HCT116 (cell line): ENCODE measurements at regions not wholly inside any gene's neighbourhood (a gene's known extent, or its start where the extent isn't known, plus 50 kb on each side); places are given as distances from the start of the nearest gene placed in this dataset.

Experiments used
- ATF3 ChIP-seq: IDR thresholded peaks from 2 replicates; pipeline ENCODE4 v1.6.1; 2012
- EZH2 ChIP-seq: fragments of 200-600 bp; sonication (generic); IDR thresholded peaks from 2 replicates; pipeline ENCODE4 v1.6.1; 2017; ENCODE audit warnings: antibody characterized with exemption, mixed run types
- JUND ChIP-seq: IDR thresholded peaks from 2 replicates; pipeline ENCODE4 v1.6.1; 2012
- POLR2A ChIP-seq: IDR thresholded peaks from 2 replicates; pipeline ENCODE4 v1.7.0; 2011; ENCODE audit warnings: borderline replicate concordance; ENCODE audit not compliant: insufficient read depth, insufficient read length; ENCODE audit errors: extremely low read depth
- POLR2AphosphoS5 ChIP-seq: IDR thresholded peaks from 2 replicates; pipeline ENCODE4 v1.6.1; 2011; ENCODE audit warnings: mild to moderate bottlenecking, low read depth, low read length, moderate library complexity
- RAD21 ChIP-seq: IDR thresholded peaks from 2 replicates; pipeline ENCODE4 v1.6.1; 2012; ENCODE audit warnings: low read depth, mild to moderate bottlenecking
- SIN3A ChIP-seq: IDR thresholded peaks from 2 replicates; pipeline ENCODE4 v1.6.1; 2012; ENCODE audit warnings: low read depth
- ZNF274 ChIP-seq: fragments of 200-500 bp; sonication (Bioruptor generic); IDR thresholded peaks from 2 replicates; pipeline ENCODE4 v1.6.1; 2014; ENCODE audit warnings: mild to moderate bottlenecking, low read depth, low read length, inconsistent platforms
- TF ChIP-seq, protein P1 (sequence below), 3 experiments: fragments of 200-600 bp in 1 of 3; sonication (generic) in 1 of 3; IDR thresholded peaks in 2 of 3; conservative IDR thresholded peaks in 1 of 3; 2 replicates each; pipeline ENCODE4 v1.5.1; 2012 to 2017; ENCODE audit warnings: low read depth in 2 of 3, low read length in 2 of 3, antibody characterized with exemption in 1 of 3, borderline replicate concordance in 1 of 3, control low read depth in 1 of 3, mild to moderate bottlenecking in 1 of 3, mixed read lengths in 1 of 3, mixed run types in 1 of 3, moderate library complexity in 1 of 3; ENCODE audit not compliant: insufficient read depth in 1 of 3
- TF ChIP-seq, protein P2 (sequence below): IDR thresholded peaks from 2 replicates; pipeline ENCODE4 v1.6.1; 2012; ENCODE audit warnings: low read depth

GRCh38 chr3:171526146-171526545 lies 65.9 kb upstream of the TNIK start:
- TF ChIP-seq, protein P1, sequence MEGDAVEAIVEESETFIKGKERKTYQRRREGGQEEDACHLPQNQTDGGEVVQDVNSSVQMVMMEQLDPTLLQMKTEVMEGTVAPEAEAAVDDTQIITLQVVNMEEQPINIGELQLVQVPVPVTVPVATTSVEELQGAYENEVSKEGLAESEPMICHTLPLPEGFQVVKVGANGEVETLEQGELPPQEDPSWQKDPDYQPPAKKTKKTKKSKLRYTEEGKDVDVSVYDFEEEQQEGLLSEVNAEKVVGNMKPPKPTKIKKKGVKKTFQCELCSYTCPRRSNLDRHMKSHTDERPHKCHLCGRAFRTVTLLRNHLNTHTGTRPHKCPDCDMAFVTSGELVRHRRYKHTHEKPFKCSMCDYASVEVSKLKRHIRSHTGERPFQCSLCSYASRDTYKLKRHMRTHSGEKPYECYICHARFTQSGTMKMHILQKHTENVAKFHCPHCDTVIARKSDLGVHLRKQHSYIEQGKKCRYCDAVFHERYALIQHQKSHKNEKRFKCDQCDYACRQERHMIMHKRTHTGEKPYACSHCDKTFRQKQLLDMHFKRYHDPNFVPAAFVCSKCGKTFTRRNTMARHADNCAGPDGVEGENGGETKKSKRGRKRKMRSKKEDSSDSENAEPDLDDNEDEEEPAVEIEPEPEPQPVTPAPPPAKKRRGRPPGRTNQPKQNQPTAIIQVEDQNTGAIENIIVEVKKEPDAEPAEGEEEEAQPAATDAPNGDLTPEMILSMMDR (IDR thresholded peaks at IDR 0.05 in 2 of 3, conservative IDR thresholded peaks at IDR 0.05 in 1 of 3; ENCODE audit: borderline replicate concordance in 1 of 3, insufficient read depth in 1 of 3, low read depth in 2 of 3, low read length in 2 of 3), result no peak
- TF ChIP-seq ATF3 (no peak), POLR2A (no peak), JUND (no peak), SIN3A (no peak), EZH2 (no peak), RAD21 (no peak), POLR2AphosphoS5 (no peak), ZNF274 (no peak)
- TF ChIP-seq, protein P2, sequence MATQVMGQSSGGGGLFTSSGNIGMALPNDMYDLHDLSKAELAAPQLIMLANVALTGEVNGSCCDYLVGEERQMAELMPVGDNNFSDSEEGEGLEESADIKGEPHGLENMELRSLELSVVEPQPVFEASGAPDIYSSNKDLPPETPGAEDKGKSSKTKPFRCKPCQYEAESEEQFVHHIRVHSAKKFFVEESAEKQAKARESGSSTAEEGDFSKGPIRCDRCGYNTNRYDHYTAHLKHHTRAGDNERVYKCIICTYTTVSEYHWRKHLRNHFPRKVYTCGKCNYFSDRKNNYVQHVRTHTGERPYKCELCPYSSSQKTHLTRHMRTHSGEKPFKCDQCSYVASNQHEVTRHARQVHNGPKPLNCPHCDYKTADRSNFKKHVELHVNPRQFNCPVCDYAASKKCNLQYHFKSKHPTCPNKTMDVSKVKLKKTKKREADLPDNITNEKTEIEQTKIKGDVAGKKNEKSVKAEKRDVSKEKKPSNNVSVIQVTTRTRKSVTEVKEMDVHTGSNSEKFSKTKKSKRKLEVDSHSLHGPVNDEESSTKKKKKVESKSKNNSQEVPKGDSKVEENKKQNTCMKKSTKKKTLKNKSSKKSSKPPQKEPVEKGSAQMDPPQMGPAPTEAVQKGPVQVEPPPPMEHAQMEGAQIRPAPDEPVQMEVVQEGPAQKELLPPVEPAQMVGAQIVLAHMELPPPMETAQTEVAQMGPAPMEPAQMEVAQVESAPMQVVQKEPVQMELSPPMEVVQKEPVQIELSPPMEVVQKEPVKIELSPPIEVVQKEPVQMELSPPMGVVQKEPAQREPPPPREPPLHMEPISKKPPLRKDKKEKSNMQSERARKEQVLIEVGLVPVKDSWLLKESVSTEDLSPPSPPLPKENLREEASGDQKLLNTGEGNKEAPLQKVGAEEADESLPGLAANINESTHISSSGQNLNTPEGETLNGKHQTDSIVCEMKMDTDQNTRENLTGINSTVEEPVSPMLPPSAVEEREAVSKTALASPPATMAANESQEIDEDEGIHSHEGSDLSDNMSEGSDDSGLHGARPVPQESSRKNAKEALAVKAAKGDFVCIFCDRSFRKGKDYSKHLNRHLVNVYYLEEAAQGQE, result no peak
